GM19468 (cell line): ENCODE measurements at regions not wholly inside any gene's neighbourhood (a gene's known extent, or its start where the extent isn't known, plus 50 kb on each side); places are given as distances from the start of the nearest gene placed in this dataset.
A peak's percentile ranks its signal among the peaks of the same experiment; 100 is the strongest.
"Not testable (repeated sequence)": the region's sequence is repeated elsewhere in the genome, so short reads cannot be mapped to it uniquely, and the experiment has no call there.

ENCODE experiments used
- ATAC-seq: cut with Tn5 transposase; IDR thresholded peaks from one replicate; pipeline ENCODE4 v1.9.1; 2021; ENCODE audit warnings: mild to moderate bottlenecking, moderate library complexity, moderate number of reproducible peaks; ENCODE audit not compliant: unreplicated experiment; ENCODE audit errors: extremely low read depth

GRCh38 chr2:195369218-195369587 lies 287.8 kb upstream of the SLC39A10 start:
- no peak for ATAC-seq

- ATAC-seq: no peak
Measured at GRCh38 chr2:195368249-195369217, 288.5 kb upstream of the SLC39A10 start.

DNA sequence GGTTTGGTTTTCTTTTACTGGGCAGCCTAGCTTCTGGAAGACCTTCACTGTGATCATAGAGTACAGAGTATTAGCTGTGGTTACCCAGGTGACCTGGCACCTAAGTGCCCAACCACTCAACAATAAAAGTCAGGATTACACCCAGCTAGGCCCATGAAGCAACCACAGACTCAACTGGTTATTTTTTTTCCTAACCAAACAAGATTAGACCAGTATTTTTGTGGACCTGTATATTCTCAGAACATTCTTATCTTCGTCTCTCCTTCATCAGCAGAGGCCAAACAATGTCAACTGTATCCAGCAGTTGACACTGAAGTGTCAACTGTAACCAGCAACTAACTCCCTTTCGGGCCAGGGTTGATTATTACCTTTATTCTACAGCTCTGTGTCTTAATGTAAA lies 289.2 kb upstream of the SLC39A10 start:
- ATAC-seq: no peak

DNA sequence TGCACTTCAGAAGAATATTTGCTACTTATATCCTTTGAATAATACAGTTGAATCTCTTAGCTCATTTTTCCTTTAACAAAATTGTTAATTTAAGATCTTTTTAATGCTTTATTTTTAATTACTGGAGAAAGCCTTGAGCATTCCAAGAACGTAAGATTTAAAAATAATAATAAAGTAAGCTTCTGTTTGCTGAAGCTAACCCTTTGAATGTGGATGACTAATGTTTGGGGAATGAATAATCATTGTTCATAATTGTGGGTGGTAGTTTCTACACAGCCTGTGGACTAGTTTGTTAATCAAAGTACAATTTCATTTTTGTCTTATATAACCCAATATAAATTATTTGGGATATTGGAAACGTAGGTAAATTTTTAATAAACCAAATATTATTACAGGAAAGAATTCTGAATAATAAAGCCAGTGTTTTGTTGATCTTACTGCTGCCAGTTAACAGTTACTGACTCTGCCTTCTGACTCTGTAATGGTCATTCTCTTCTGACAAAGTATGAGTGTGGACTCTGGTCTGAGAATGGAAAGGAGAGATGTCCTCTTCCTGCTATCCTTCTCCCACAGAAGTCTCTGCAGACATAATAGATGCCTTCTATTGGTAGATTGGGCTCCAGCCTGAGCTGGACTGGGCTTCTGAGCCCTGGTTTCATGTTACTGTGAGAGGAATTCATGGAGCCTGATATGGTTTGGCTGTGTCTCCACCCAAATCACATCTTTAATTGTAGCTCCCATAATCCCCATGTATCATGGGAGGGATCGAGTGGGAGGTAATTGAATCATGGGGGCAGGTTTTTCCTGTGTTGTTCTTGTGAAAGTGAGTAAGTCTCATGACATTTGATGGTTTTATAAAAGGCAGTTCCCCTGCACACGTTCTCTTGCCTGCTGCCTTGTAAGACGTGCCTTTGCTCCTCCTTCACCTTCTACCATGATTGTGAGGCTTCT lies 292.7 kb upstream of the SLC39A10 start:
- ATAC-seq: no peak

- no peak for ATAC-seq
Measured at GRCh38 chr2:195363496-195363895, 293.5 kb upstream of the SLC39A10 start.

DNA sequence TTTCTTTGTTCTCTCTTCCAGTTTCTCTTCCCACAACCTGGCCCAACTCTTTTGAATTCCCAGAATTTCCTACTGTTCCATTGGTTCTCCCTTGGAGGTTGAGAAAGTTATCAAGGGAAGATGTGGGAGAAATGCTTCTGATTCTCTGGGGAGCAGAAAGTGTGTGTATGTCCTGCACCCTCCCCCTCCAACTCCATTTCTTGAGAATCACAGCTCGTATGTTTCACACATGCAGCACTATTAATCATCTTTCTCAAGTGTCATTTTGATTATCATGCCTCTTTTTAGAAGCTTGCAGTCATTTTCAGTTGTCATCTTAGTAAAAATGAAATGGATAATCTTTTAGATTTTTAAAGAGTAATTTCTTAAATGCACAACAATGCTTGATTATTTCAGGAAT lies 296.8 kb upstream of the SLC39A10 start:
- ATAC-seq: no peak

DNA sequence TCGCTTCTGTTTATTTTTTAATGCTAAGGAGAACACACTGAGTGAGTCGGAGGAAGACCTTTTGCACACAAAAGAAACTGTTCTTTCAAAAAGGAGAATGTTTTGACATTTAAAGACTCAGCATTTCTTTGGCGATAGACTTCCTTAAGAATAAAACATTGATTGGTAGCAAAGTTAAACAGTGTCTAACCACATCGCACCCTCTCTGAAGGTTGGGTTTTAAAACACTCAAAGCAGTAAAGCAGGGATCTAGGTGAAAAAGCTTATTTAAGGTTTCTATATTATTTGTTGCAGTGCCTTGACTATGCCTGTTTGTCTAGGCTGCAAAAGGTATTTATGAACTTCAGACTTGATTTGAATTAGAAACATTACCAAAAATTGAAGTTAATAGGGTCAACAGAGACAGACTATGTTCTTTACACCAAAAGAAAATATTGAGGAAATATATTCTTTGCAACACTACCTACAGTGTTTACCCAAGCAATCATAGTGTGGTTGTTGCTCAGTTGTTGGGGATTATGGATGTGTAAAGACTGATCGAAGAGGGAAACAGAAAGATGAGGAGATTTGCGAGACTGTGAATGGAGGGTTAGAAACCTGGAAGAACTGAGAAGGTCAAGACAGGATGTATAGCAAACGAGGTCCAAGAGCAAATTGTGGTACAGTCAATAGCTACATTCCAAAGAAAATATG lies 297.8 kb upstream of the SLC39A10 start:
- ATAC-seq: no peak

DNA sequence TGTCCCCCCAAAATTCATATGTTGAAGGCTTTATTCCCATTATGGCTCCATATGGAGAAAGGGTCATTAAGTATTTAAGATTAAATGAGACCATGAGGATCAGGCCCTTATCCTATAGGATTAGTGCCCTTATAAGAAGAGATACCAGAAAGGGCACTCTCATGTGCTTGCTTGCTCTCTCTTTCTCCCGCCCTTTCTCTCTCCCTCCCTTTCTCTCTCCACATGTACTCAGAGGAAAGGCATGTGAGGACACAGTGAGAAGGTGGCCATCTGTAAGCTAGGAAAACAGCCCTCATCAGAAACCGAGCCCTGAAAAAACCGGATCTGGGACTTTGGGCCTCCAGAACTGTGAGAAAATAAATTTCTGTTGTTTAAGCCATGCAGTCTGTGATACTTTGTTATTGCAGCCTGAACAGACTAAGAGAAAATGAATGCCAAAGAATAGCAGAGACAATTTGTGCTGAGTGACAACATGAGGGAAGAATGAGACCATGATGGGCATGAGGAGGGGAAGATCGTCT lies 300.0 kb upstream of the SLC39A10 start:
- ATAC-seq: no peak

GRCh38 chr2:195356026-195356425 lies 301.0 kb upstream of the SLC39A10 start:
- ATAC-seq: no peak

DNA sequence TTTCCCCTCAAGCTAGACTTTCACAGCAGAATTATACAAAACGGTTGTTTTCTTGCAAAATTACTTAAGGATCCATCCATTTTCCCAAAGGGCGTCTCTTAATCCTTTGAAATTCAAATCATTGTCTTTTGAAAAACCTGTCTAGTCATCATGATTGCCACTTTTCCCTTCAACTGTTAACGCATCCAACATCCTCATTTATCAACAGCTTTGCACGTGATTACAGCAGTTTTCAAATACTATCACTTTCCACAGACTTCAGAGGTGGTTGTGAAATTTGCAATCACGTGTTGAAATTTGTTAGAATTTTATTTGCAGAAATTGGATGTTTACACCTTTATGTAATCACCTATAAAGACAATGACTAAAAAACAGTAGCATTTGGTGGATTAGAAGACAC lies 304.4 kb upstream of the SLC39A10 start:
- no peak for ATAC-seq

- peak; percentile 42 for ATAC-seq
Measured at GRCh38 chr2:195343942-195344530, 313.0 kb upstream of the SLC39A10 start.

DNA sequence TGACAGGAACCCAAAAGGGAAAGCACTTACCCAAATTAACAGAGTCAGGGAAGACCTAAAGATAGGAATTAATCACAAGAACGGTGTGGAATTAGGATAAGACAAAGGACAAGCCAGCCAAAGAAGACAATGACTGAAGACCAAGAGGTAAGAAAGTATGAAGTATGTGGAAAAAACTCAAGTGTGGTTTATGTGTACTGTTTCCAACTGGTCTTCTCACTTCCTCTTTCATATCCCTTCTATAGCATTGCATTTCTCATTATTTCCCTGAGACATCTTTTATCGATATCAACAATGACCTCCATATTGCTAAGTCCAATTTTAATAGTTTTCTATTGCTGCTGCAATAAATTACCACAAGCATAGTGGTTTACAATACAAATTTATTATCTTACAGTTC lies 313.5 kb upstream of the SLC39A10 start:
- ATAC-seq: peak; percentile 36

DNA sequence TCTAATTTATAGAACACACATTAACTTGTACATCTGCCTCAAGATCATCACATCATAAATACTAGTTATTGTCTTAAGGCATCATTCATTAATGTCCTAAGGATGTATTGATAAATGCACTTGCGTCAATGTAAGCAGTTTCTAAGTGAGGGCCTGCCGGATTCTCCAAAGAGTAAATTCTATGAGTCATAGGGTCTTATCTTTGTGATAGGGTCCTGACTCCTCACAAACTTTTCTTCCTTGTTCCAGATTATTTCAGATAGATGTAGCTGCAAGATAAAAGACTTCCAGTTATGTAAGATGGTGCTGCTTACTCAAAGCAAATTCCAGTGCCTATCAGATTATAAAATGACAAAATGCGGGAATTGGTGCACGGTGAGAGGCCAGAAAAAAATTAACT lies 315.0 kb upstream of the SLC39A10 start:
- no peak for ATAC-seq

DNA sequence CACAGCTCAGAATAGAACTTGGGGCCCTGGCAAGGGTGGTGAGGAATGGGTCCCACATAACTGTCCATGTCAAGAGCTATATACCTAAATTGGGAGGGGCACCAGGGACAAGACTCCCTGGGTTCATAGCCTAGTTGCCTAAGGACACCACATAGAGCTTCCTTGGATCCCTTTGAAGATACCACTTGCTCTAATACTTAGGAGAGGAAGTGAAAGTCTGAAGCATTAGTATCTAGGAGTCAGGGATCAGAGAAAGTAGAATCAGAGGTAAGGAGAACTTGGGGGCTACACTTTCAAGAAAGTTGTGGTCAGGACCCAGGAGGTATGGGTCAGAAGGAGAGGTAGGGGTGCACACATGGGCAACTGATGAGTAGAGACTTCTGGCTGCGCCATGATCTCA lies 318.2 kb upstream of the SLC39A10 start:
- ATAC-seq: no peak

DNA sequence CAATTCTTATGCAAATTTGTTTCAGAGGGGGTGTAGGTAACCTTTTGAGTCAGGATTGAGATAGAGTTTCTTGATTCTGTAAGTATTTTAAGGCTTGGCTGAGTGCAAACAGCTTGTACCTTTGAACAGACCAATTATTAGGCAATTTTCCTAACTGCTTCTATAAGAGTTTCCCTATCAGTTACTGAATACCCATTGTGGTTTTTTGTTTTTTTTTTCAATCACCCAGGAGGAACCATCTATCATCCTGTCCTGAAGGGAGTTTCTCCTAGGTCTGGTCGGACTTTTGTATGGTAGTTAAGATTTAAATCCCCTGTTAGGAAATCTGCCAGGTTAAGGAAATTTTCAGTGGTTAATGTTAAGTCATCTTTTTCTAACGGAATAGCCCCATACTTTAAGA lies 319.4 kb upstream of the SLC39A10 start:
- no peak for ATAC-seq

DNA sequence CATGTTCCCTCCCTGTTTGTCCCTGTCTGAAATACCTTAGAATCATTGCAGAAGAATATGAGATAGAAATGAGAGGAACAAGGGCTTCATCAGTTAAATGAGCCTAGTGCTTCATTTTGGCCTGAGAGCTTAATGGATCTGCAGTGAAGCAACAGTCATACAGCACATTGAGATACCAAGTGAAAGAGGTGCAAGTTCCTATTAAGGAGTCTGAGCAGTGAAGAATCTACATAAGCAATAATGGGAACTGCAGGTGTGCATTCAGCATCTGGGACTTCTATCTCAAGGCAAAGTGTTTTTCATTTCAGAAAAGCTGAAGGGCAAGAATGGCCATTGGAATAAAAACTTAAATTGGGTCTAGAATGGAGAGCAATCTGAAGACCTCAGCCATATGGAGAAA lies 323.2 kb upstream of the SLC39A10 start:
- no peak for ATAC-seq

- no peak for ATAC-seq
Measured at GRCh38 chr2:195331966-195332365, 325.1 kb upstream of the SLC39A10 start.

GRCh38 chr2:195331129-195331528 lies 325.9 kb upstream of the SLC39A10 start:
- ATAC-seq: no peak

GRCh38 chr2:195330513-195330956 lies 326.5 kb upstream of the SLC39A10 start:
- no peak for ATAC-seq

- ATAC-seq: not testable (repeated sequence)
Measured at GRCh38 chr2:195329784-195330183, 327.2 kb upstream of the SLC39A10 start.
